Mammary epithelial cell (primary cell): ENCODE measurements at regions not wholly inside any gene's neighbourhood (a gene's known extent, or its start where the extent isn't known, plus 50 kb on each side); places are given as distances from the start of the nearest gene placed in this dataset.

Source experiments
- CTCF ChIP-seq, 2 donors: IDR thresholded peaks in 1 of 2; conservative IDR thresholded peaks in 1 of 2; 2 replicates each; pipeline ENCODE4 v1.5.1; 2011 to 2012; ENCODE audit warnings: inconsistent platforms in 2 of 2, low read length in 2 of 2, mild to moderate bottlenecking in 2 of 2, control low read depth in 1 of 2, low read depth in 1 of 2; ENCODE audit not compliant: insufficient read depth in 1 of 2; ENCODE audit errors: extremely low read depth in 1 of 2
- EZH2 ChIP-seq: IDR thresholded peaks from 2 replicates; pipeline ENCODE4 v1.6.1; 2012; ENCODE audit warnings: low read length, inconsistent platforms, borderline replicate concordance

- TF ChIP-seq CTCF (conservative IDR thresholded peaks at IDR 0.05 in 1 of 2, IDR thresholded peaks at IDR 0.05 in 1 of 2; ENCODE audit: extremely low read depth in 1 of 2, insufficient read depth in 1 of 2, low read depth in 1 of 2, low read length in 2 of 2) (no peak), EZH2 (no peak)
Measured at GRCh38 chr18:22713511-22713910, 219.6 kb upstream of the RBBP8 start.
